GM19455 (cell line): ENCODE measurements at regions not wholly inside any gene's neighbourhood (a gene's known extent, or its start where the extent isn't known, plus 50 kb on each side); places are given as distances from the start of the nearest gene placed in this dataset.
A peak's percentile ranks its signal among the peaks of the same experiment; 100 is the strongest.

ENCODE experiments used
- ATAC-seq: cut with Tn5 transposase; IDR thresholded peaks from one replicate; pipeline ENCODE4 v1.9.1; 2021; ENCODE audit not compliant: unreplicated experiment

- ATAC-seq: no peak
These were observed 384.1 kb upstream of the PLXNA2 start for GRCh38 chr1:208628022-208628914.

DNA sequence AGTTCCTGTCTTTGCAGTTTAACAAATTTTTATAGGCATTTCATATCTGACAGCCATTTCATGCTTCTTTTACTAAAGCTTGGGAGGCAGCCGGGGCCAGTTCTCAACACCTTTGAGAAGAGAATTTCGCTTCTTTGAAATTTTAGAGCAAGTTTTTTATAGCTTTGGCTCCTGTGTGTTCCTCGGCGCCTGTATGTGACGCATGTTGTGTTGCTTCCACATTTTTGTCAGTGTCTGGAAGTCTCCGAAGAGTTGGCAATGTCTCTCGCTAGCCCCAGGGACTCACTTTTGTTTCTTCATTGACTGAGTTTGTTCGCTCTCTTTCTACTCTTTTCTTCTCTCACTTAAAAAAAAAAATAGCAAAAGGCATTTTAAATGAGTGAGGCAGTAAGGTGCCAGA is 386.9 kb upstream of the PLXNA2 start:
- ATAC-seq: no peak

DNA sequence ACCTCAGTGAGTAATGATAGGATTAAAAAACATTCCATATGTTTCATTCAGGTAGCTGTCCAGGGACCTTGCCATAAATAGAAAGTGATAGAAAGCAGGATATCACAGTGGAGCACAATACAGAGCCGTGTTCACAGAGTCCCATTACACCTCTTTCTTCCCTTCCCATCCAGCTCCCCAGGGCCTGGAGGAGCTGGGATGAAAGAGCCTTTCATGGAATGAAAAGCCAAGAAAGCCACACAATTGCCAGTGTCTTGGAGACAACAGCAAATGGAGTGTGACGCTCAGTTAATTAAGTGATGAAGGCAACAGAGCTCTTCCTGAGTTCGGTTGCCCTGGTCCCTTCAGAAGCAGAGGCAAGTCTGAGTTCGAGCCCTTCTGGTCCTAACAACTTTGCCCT is 387.3 kb upstream of the PLXNA2 start:
- ATAC-seq: no peak

- no peak for ATAC-seq
These were observed 390.4 kb upstream of the PLXNA2 start for GRCh38 chr1:208634346-208635140.

- ATAC-seq: no peak
These were observed 393.0 kb upstream of the PLXNA2 start for GRCh38 chr1:208637181-208637580.

DNA sequence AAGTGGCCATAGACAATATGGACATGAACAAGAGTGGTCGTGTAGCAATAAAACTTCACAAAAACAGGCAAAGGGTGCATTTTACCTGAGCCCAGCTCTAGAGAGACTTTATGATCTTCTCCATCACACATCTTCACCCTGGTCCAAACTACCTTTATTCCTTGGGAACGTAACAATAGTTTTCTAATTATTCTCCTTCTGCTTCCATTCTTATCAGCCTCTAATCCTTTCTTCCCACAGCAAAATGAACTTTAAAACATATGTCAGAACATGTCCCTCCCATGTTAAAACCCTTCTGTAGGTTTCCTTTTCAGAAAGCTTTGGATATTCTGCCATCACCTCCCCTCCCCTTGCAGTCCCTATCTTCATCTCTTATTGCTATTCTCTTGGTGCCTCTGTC is 395.2 kb upstream of the PLXNA2 start:
- ATAC-seq: no peak

GRCh38 chr1:208640295-208640694 is 396.1 kb upstream of the PLXNA2 start:
- no peak for ATAC-seq

GRCh38 chr1:208641579-208642280 is 397.5 kb upstream of the PLXNA2 start:
- ATAC-seq: no peak

DNA sequence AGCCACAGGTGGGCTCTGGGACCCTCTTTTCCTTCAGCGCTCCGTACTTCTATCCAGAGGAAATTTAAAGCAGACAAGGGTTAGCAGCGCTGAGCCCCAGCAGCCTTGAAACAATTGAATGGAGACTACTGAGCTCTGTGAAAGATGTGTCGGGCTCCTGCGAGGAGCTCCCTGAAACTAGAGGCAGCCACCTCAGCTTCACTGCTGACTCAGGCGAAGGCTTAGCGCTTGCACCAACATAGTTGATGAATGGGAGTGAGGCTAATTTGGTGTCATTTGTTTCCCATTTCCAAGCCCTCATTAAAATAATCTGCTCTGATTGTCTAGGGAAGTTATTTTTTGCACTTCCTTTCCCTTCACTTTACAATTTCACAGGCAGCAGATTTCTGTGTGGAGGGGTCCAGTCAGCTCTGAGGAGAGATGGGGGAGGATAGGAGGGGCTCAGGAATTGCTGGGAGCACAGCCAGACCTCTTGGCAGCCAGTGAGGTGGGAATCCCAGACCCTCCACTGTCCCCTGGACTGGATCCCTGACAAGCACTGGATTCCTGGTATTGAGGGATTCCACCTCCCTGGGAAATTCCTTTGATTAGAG is 398.9 kb upstream of the PLXNA2 start:
- ATAC-seq: no peak

- no peak for ATAC-seq
These were observed 400.4 kb upstream of the PLXNA2 start for GRCh38 chr1:208644401-208645160.

DNA sequence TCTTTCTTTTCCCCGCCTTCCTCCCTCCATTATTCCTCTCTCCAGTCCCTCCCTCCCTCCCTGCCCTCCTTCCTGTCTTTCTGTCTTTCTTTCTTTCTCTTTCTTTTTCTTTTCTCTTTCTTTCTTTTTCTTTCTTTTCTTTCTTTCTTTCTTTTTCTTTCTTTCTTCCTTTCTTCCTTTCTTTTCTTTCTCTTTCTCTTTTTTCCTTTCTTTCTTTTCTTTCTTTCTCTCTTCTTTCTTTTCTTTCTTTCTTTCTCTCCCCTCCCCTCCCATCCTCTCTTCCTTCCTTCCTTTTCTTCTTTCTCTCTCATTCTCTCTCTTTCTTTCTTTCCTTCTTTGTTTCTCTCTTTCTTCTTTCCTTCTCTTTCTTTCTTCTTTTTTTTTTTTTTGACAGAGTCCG is 402.2 kb upstream of the PLXNA2 start:
- no peak for ATAC-seq

DNA sequence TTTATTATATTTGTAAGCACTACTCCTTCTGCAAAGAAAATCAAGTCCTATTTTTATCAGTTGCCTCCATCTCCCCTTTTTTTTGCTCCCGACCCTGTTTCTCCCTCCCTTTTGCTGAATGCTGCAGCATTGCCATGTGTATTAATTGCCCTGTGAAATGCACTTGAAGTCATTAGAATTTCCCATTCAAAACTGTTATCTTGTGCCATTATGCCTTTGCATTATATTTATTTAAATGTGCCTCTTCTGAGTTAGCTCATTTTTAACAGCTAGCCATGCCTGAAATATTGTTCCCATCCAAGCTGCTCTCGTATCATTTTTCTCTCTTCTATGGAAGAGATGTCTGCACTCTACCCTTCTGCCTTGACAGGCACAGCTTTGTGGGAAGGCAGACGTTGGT is 404.0 kb upstream of the PLXNA2 start:
- ATAC-seq: no peak

- peak; percentile 84 for ATAC-seq
These were observed 408.3 kb upstream of the PLXNA2 start for GRCh38 chr1:208652296-208653160.

- no peak for ATAC-seq
These were observed 409.2 kb upstream of the PLXNA2 start for GRCh38 chr1:208653426-208653825.

GRCh38 chr1:208654241-208654640 is 410.1 kb upstream of the PLXNA2 start:
- no peak for ATAC-seq

- no peak for ATAC-seq
These were observed 421.8 kb upstream of the PLXNA2 start for GRCh38 chr1:208665936-208666335.

GRCh38 chr1:208668991-208669390 is 424.8 kb upstream of the PLXNA2 start:
- no peak for ATAC-seq

DNA sequence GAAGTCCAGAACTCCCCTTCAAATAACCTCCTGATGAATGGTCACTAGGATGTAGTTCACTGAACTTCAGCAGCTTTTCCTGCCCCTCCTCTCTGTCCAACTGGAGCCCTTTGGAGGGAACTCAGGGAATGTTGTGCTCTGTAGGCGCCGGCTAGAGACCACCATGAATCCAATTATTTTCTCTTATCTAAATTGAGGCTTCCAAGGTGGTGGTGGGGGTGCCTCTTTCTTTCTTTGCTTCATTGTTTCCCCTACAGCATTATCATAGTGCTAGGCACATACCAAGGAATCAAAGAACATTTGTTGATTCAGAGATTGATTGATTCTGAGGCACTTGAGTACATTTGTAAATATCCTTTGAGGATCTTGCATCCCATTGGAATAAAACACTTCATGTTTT is 426.6 kb upstream of the PLXNA2 start:
- ATAC-seq: no peak

DNA sequence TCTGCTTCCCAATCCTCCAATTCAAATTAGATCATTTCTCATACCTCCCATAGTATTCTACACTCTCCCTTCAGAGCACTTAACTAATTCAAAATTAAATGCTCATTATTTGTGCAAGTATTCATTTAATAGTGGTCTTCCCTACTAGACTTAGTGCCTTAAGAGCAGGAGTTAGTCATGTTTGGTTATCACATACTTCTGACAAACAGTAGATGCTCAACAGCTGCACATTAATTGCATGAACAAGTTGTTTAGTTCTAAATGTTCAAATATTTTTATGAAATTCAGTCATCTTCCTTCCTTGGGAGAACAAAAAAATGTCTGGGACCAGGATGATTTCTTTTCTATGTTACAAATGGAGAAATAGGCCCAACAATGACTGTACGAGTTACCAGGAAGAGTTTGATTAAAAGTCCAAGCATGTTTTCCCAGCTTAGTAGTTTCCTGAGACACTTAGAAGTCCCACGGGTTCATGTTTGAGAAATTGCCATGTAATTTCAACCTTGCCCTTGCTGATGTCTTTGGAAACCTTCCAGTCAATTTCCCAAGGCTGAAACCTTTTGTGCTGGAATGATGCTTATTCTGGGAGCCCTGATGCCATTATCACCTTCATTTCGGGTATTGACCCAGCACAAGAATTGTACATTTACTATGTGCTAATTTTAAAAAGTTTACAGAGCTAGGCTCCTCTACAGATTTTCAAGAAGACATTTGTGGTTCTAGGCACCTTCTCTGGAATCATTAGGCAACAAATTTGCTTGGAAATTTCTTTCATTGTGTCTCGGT is 437.9 kb upstream of the PLXNA2 start:
- ATAC-seq: no peak
